Ishikawa (cell line): ENCODE measurements at regions not wholly inside any gene's neighbourhood (a gene's known extent, or its start where the extent isn't known, plus 50 kb on each side); places are given as distances from the start of the nearest gene placed in this dataset.

Experiments used
- CEBPB ChIP-seq: IDR thresholded peaks from 2 replicates; pipeline ENCODE4 v1.6.1; 2012
- CREB1 ChIP-seq: IDR thresholded peaks from 2 replicates; pipeline ENCODE4 v1.6.1; 2012; ENCODE audit warnings: low read depth
- EGR1 ChIP-seq: IDR thresholded peaks from 2 replicates; pipeline ENCODE4 v1.6.1; 2012
- EP300 ChIP-seq: IDR thresholded peaks from 2 replicates; pipeline ENCODE4 v1.6.1; 2012; ENCODE audit warnings: borderline replicate concordance
- FOXM1 ChIP-seq: IDR thresholded peaks from 2 replicates; pipeline ENCODE4 v1.6.1; 2012; ENCODE audit warnings: low read depth, borderline replicate concordance
- MAX ChIP-seq: IDR thresholded peaks from 2 replicates; pipeline ENCODE4 v1.6.1; 2012
- NFIC ChIP-seq: IDR thresholded peaks from 2 replicates; pipeline ENCODE4 v1.6.1; 2012
- RAD21 ChIP-seq: IDR thresholded peaks from 2 replicates; pipeline ENCODE4 v1.6.1; 2012; ENCODE audit warnings: low read depth
- REST ChIP-seq: IDR thresholded peaks from 2 replicates; pipeline ENCODE4 v1.6.1; 2012; ENCODE audit warnings: low read depth, mild to moderate bottlenecking
- TAF1 ChIP-seq: IDR thresholded peaks from 2 replicates; pipeline ENCODE4 v1.6.1; 2012; ENCODE audit warnings: low read depth, mild to moderate bottlenecking
- TCF12 ChIP-seq: IDR thresholded peaks from 2 replicates; pipeline ENCODE4 v1.6.1; 2012; ENCODE audit warnings: low read depth
- TEAD4 ChIP-seq: IDR thresholded peaks from 2 replicates; pipeline ENCODE4 v1.6.1; 2012
- USF1 ChIP-seq: IDR thresholded peaks from 2 replicates; pipeline ENCODE4 v1.6.1; 2012
- YY1 ChIP-seq: IDR thresholded peaks from 2 replicates; pipeline ENCODE4 v1.6.1; 2012; ENCODE audit warnings: low read depth
- ZBTB7A ChIP-seq: IDR thresholded peaks from 2 replicates; pipeline ENCODE4 v1.6.1; 2012; ENCODE audit warnings: low read depth

- TF ChIP-seq FOXM1 (no peak), MAX (no peak), CREB1 (no peak), NFIC (no peak)
These were observed 302.2 kb upstream of the CPEB2 start for GRCh38 chr4:14700083-14700482.

GRCh38 chr4:14700544-14700943 lies 301.7 kb upstream of the CPEB2 start:
- TF ChIP-seq TCF12 = no peak
- TF ChIP-seq FOXM1 = no peak
- TF ChIP-seq REST = no peak
- TF ChIP-seq RAD21 = no peak
- no peak for TF ChIP-seq EGR1
- no peak for TF ChIP-seq USF1
- no peak for TF ChIP-seq MAX
- TF ChIP-seq CEBPB = no peak

- TF ChIP-seq TCF12 (no peak), EGR1 (no peak), TEAD4 (no peak), FOXM1 (no peak), TAF1 (no peak)
These were observed 300.9 kb upstream of the CPEB2 start for GRCh38 chr4:14701389-14701788.

- TF ChIP-seq FOXM1 = no peak
- TF ChIP-seq MAX = no peak
- TF ChIP-seq RAD21 = no peak
- no peak for TF ChIP-seq YY1
- no peak for TF ChIP-seq EGR1
- no peak for TF ChIP-seq CEBPB
- TF ChIP-seq TAF1 = no peak
- no peak for TF ChIP-seq TCF12
- no peak for TF ChIP-seq ZBTB7A
- no peak for TF ChIP-seq USF1
- TF ChIP-seq TEAD4 = no peak
- TF ChIP-seq CREB1 = no peak
- no peak for TF ChIP-seq NFIC
- no peak for TF ChIP-seq REST
- no peak for TF ChIP-seq EP300
These were observed 300.4 kb upstream of the CPEB2 start for GRCh38 chr4:14701896-14702295.

GRCh38 chr4:14708574-14708973 lies 293.7 kb upstream of the CPEB2 start:
- no peak for TF ChIP-seq YY1
- TF ChIP-seq REST = no peak
- TF ChIP-seq NFIC = no peak
